HG02870 (cell line): ENCODE measurements at regions not wholly inside any gene's neighbourhood (a gene's known extent, or its start where the extent isn't known, plus 50 kb on each side); places are given as distances from the start of the nearest gene placed in this dataset.

Experiments
- ATAC-seq: cut with Tn5 transposase; IDR thresholded peaks from one replicate; pipeline ENCODE4 v1.9.1; 2021; ENCODE audit warnings: mild to moderate bottlenecking, moderate library complexity; ENCODE audit not compliant: unreplicated experiment

DNA sequence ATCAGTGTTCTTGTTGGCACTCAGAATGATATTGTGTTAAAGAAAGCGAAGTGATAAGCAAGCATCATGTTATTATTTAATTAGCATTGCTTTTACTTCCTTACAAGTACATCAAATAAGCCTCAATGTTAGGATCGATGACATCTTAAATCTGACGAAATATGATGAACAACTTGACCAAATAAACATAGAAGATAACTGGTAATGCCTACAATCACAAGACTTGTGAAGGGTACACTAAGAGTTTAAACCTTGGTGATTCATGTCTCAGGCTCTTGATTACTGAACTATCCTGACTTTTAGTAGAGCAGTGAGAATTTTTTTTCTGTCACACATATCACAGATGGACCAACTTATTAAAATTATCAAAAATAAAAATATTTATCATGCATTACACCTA lies 500.8 kb upstream of the ZEB2 start:
- no peak for ATAC-seq

DNA sequence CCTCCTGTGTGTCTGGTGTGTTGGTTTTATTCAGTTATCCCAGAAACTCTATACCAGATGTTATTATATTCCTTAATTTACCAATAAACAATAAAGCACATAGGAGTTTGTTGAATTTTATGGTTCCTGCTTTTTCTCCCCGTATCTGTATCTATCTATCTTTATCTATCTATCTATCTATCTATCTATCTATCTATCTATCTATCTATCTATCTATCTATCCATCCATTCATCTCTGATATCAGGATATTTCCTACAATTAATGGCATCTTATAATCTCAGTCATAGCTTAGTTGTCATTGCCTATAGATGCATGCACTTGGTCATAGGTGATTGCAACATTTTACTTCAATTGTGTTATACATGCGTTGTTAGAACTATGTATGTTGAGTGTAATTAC lies 500.2 kb upstream of the ZEB2 start:
- no peak for ATAC-seq

DNA sequence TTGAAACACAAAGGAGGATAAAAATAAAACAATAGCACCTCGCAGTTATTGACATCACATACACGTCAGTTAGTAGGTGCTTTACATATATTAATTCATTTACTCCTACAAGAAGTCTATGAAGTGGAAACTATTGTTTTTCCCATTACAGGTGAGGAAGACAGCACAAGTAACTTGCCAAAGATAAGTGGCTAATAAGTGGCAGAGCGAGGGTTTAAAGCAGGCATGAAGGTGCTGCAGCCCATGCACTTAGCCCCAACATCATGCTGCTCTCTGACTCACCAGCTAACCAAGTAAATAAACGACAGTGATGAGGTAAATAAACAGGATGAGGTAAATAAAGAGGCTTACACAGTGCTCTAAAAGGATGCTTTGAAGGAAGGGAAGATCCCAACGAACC lies 498.6 kb upstream of the ZEB2 start:
- ATAC-seq, result no peak

DNA sequence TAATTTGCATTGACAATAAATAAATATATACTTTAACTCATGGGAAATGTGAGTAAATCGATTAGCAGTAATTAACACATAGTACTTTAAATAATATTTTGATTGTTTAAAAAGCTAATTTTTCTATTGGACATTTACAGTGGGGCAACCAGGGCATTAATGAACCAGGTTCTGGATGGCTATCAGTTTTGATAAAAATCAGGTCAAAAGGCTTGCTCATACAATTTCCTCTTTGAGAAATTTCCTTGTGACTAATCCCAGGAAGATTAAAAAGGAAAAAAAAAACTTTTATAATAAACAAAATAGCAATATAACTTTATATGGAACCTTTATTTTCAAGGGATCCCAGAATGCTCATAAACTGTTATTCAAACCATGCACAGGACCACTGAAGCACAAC lies 497.2 kb upstream of the ZEB2 start:
- ATAC-seq, result no peak

DNA sequence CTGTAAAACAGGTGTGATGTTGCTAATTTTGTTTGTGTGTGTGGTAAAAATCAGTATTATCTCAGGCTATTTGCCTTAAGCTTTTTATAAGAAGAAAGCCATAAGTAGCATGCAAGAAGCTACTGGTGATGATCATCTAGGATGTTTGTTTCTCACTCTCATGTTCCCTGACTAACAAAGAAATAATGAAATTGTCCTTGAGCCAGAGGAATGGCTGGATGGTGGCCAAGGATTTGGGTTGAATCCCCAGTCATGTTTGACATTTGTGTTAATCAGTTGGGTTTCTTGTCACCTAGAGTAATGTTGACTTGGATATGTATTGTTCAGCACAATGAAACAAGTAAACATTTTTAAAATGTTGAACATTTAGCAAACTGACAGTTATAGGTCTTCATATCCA lies 496.8 kb upstream of the ZEB2 start:
- no peak for ATAC-seq

DNA sequence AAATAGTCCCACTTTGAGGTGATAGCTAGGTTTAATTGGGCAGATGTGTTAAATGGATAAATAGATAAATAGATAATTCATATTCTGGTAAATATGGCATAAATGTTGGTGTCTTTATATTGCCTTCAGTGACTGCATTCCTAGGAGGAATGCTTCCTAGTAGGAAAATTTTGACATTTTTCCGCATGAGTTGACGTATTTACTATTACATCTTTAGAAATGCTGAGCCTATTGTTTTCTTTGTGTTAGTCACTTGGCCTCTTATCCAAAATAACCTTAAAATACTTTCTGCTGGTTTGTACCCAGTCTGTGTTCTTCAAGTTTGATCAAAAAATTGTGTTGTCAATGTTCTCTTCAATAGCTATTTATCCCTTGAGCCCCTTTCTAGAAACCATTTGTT lies 495.6 kb upstream of the ZEB2 start:
- no peak for ATAC-seq

DNA sequence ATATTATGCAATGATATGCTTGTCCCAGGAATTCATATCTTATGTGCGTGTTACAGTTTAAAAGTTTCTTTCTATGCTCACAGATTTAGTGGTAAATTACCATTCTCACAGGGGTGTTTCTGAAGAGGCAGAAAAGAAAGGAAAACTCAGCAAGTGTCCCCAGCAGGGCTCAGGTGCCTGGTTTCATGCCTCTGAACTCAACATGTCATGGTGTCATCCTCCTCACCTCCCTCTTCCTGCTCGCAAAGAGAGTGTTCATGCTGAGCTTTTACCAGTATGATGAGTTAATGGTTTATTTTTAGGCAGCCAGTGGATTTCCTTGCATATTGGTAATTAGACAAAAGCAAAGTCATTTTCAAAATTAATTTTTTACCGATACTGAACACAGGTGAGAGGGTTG lies 492.9 kb upstream of the ZEB2 start:
- ATAC-seq, result no peak

DNA sequence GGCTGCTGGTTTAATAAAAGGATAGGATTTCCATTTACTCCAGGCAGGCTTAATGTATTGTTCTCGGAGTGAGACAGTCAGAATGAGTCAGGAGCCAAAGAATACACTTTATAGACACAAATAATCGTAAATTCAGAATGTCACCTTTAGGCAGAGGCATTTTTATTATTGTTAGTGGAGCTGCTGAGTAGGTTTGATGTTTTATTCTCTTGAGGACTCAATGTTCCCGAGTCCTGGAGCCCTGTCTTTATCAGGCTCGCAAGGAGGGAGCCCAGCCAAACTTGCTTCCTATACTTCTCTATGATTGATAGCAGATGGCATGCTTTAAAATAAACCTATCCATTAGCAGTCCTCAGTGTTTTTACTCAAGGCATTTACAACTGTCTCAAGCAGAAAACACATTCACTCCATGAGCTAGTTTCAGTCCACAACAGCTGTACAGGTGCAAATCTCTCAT lies 492.3 kb upstream of the ZEB2 start:
- ATAC-seq, result no peak

DNA sequence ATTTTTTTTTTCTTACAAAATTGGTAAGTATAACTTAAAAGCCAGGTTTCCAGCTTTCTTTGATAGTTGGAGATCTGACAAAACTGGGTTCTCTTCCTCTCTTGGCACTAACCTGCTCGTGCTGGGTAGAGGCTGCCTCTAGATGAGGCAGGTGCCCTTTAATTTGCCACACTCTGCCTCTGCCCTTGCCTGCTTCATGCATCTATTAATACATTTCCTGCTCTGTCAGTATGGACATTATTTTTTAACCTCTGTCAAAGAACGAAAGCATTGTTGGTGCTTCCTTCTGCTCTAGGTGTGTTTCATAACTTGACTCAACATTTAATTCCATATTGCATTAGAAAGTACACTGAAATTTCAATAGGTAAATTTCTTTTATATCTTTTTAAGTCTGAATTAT lies 490.7 kb upstream of the ZEB2 start:
- no peak for ATAC-seq

DNA sequence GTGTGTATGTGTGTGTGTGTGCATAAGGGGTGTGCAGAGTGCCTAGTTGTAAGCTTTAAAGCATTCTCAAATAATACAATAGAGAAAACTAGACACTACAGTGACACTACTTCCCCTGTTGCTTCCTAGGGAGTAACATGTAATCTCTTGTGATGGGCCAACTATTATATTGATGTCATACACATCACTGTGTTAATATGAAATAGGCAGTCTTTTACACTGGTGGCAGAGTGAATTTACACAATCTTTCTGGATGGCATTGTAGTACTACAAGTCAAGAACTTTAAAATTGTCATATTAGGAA lies 488.0 kb upstream of the ZEB2 start:
- no peak for ATAC-seq

DNA sequence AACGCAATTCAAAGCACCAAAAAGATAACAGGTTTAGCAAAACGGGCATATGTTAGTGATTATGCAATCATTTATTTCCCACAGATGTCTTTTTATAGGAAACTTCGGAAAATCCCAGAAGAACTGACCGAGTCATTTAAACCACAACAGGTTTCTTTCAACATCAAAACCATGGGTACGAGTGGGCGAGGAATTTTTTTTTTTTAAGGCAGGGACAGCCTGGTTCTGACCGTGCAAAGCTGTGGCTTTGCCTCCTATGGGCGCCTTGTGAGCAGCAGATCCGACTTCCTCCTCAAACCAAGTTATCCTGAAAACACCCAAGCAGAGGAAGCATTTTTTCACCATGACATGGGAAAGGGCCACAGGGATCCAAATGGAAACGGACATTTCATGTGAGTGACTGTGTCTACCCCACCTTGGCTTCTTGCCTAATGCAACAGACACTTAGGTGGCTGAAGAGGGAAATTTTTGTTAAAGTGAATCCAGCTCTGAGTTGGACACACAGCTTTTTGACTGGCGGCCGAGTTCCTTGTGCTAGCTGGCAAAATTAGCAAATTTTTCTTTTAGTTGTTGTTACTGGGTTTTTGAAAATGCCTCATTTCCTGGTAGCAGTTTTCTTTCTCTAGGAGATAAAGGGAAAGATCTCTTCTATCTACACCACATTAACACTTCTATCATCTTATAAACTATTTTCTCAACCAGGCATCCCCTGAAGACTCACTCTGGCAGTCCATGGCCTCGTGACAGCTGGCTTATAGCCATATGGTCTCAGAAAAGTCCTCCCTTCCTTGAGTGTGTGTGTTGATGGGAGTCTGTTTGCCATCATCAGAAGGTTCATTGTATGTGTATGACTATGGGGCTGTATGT lies 487.4 kb upstream of the ZEB2 start:
- ATAC-seq, result no peak

DNA sequence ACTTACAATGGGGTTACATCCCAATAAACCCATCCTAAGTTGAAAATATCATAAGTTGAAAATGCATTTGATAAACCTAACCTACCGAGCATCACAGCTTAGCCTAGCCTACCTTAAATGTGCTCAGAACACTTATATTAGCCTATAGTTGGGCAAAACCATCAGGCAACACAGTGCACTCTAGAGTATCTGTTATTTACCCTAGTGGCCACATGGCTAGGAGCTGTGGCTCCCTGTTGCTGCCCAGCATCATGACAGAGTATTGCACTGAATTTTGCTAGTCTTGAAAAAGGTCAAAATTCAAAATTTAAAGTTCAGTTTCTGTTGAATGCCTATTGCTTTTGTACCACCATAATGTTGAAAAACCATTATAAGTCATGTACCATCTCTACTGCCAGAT lies 482.7 kb upstream of the ZEB2 start:
- no peak for ATAC-seq

DNA sequence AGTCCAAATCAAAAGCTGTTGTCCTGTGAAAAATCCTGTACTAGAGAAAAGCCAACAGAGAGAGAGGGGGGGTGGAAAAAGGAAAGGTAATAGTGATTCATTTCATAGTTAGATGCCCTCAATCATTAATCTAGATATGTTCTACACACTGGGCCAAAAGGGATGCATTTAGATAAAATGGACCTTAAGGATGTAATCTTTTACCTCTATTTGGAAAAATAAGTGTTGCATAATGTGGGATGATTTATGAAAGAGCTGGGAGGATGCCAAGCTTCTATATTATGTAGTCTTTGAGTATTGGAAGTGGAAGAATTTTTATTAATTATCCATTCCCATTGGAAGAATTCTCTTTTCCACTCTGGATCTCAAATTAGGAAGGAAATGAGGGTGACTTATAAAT lies 480.5 kb upstream of the ZEB2 start:
- no peak for ATAC-seq

DNA sequence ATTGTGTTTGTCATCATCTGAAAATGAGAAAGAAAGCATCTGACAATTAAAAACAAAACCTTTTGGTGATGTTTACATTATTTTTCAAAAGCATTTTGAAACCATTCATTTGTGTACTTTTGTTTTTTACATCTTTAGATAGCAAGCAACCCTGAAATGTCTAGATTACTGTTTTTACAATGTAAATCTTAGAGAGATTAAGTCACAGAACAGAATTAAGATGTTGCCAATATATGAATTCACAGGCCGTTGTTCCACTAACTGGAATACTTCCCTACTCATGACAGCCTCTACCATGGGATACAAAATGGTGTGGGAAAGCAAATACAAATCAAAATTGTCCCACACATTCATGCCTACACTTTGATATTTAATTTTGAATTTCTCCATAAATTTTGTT lies 480.0 kb upstream of the ZEB2 start:
- no peak for ATAC-seq

DNA sequence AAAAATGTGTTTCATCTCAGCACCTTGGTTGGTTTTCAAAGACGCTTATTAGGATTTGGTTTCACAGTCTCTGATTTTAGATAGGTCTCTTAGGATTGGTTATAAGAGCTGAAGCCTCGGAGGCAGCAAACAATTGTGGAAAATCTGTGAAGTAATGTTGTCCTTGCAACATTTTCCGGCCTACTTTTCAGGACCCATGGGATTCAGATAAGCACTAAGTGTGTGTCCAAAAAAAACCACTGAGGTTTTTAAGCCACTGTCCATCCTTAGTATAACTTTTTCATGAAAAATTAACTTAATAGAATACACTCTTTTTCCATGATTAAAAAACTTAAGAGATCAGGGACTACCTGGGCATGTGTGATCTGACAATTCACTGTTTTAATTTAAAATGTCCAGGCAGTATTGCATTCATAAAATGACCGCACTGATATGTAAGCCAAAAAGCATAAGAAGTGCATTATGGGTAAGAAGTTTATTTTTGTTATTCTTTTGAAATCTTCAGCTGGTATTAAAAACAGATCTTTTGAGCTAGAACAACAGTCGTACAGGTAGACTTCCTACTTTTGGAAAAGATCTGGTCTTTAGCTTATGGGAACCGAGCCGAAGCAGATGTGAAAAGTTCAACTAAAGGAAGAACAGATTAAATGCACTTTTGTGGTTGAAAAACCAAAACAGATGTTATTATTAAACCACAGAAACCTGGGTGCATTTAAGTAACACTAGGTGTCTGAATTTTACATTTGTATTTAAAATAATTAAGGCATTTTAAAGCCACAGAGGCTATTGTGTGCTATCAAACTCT lies 479.4 kb upstream of the ZEB2 start:
- ATAC-seq, result no peak

DNA sequence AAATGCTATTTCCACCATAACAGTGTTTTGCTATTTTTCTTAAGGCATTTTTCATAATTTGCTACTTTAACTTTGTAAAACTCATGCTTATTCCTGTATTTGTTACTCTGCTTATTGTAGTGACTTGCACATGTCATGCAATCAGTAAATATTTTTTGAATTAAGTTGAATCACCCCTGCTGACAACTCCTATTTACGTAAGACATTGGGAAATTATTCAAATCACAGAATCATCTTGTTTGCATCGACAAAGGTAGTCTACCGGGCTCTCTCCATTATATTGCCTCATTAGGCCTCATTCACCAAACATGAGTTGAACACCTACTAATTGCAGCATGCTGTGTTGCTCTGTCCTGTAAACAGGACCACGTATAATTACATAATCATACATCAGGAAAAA lies 478.5 kb upstream of the ZEB2 start:
- no peak for ATAC-seq

DNA sequence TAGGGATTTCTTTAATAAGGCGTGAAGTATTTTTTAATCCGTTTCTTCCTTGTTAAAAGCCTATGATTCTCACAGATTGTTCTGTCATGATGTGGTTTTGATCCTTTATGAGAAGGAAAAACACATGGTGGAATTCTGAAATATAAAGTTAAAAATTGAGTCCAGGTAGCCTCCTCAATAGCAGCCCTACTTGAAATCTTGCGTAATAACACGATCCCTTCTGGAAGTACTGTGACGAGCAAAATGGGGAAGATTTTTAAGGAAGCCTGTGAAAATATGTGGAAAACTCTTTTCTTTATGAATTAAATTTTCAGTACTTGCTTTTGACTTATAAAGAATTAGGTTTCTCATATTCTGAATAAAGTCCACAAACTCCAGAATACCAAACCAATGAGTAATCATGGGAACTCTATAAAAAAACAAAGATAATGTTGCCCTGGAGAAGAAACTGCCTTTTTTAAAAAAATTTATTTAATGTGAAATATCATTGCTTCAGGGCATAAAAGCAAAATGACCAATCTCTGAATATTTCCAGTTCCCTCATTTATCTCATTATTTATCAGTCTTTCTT lies 476.4 kb upstream of the ZEB2 start:
- ATAC-seq, result no peak

DNA sequence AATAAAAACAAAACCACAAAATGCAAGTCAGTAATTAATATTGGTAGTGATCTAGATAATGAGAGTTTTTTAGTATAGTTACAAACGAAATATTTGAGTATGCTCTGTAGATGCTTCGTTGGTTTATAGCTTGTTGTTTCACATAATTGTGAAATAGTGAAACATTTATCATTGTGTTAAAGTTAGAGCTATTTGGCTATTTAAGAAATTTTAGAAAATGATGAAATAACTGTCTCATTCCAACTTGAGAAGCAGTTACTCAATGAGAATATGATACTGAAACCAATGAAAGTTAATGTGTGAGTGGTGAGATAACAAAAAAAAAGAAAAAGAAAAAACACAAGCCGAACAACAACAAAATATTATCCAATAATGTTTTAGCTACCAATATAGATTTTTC lies 475.6 kb upstream of the ZEB2 start:
- ATAC-seq, result no peak

DNA sequence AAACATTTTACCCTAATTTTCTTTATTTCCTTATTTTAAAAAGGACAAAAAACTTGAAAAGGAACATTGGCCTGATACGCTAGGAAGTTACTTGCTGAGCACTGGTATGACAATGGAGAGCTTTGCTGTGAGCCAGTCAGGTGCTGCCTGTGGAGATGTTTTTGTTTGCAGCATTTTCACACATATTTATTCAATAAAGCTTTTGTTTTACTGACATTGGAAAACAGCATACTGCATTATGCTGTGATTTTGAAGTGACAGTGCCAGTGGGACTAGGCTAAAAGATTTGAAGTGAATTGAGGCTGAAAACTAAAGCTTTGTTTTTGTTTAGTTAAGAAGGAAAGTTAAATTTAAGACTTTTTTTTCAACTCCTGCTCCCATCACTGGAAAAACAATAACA lies 470.7 kb upstream of the ZEB2 start:
- ATAC-seq, result no peak

DNA sequence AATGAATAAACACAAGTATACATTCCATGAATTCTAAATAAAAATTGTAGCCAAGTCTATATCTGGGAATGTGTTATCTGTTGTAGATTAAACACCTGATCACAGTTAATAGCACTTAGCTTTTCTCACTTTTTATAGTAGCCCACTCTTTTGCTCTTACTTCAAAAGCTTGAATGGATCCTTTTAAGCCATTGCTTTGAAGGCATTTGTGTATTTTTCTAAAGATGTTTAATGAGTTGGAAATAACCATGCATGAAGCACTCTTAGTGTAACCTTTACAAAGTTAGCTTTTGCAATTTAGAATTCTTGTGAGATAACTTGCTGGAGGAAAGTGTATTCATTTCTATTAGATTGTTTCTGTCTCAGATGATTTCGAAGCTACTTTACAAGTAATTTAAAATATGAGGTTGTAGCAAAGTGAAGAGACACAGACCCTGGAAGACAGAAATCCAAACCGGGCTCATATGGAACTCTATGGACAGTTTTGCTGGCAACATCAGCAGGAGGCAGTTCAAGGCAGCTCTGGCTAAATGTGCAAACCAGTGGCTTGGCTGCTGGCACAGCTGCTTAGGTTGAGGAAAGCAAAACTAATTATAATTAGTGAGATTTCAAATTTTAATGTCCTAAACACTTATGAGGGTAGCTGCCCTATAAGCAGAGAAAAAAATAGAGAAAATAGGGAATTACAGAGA lies 469.8 kb upstream of the ZEB2 start:
- no peak for ATAC-seq

DNA sequence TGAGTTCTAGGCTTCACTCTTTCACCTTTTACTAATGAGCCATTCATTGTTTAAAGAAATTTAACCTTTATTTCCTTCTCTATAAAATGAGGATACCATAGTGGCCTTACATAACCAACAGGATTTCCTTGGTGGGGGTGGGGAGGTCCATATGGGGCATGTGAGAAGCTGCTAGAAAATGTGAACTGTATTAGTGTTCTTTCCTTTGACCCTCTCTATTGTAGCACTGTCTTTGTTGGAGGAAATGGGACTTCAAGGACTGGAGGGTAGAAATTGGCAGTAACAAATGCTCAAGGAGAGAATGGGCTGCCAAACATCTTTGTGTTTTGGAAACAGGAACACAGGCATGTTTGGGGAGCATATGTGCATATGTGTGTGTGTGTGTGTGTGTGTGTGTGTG lies 468.7 kb upstream of the ZEB2 start:
- no peak for ATAC-seq

DNA sequence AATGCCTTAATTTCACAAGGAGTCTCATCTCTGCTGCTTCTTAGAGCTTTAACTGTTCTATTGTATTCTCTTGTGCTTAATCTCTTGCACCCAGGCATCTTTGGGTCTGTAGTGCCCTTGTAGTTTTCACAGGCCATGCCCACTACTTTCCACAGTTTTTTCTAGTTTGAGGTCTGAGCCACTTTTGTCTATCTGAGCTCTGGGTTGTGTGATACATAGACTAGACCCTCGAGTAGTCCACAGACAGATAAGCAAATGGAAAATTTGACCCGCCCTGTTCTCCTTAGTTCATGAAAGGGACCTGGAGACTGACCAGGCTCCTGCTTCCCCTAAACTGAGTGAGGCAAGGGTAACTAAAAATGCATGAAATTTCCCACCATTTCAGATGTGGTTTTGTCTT lies 466.8 kb upstream of the ZEB2 start:
- ATAC-seq, result no peak
